ENCODE measurements at regions not wholly inside any gene's neighbourhood (a gene's known extent, or its start where the extent isn't known, plus 50 kb on each side); places are given as distances from the start of the nearest gene placed in this dataset.

GRCh38 chr6:167744681-167745669 is 81.7 kb upstream of the AFDN start:
- H3K27me3 ChIP-seq (ENCODE audit: insufficient read depth, low read depth, low read length): no peaks in the 10 kb centered on the region
- TF ChIP-seq EP300 (conservative IDR thresholded peaks at IDR 0.05; ENCODE audit: poor library complexity, severe bottlenecking) (no peak), EZH2 (IDR thresholded peaks at IDR 0.05; ENCODE audit: borderline replicate concordance, insufficient read depth, low read length, poor library complexity, severe bottlenecking) (no peak), TAF1 (IDR thresholded peaks at IDR 0.05; ENCODE audit: low read depth) (no peak), REST (IDR thresholded peaks at IDR 0.05; ENCODE audit: borderline replicate concordance) (no peak), POLR2AphosphoS5 (IDR thresholded peaks at IDR 0.05) (no peak), RAD21 (conservative IDR thresholded peaks at IDR 0.05) (no peak), MXI1 (conservative IDR thresholded peaks at IDR 0.05; ENCODE audit: poor library complexity, severe bottlenecking) (no peak), SMC3 (conservative IDR thresholded peaks at IDR 0.05; ENCODE audit: poor library complexity) (no peak)
- TF ChIP-seq, protein P1, sequence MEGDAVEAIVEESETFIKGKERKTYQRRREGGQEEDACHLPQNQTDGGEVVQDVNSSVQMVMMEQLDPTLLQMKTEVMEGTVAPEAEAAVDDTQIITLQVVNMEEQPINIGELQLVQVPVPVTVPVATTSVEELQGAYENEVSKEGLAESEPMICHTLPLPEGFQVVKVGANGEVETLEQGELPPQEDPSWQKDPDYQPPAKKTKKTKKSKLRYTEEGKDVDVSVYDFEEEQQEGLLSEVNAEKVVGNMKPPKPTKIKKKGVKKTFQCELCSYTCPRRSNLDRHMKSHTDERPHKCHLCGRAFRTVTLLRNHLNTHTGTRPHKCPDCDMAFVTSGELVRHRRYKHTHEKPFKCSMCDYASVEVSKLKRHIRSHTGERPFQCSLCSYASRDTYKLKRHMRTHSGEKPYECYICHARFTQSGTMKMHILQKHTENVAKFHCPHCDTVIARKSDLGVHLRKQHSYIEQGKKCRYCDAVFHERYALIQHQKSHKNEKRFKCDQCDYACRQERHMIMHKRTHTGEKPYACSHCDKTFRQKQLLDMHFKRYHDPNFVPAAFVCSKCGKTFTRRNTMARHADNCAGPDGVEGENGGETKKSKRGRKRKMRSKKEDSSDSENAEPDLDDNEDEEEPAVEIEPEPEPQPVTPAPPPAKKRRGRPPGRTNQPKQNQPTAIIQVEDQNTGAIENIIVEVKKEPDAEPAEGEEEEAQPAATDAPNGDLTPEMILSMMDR (IDR thresholded peaks at IDR 0.05; ENCODE audit: poor library complexity, severe bottlenecking): no peak

DNA sequence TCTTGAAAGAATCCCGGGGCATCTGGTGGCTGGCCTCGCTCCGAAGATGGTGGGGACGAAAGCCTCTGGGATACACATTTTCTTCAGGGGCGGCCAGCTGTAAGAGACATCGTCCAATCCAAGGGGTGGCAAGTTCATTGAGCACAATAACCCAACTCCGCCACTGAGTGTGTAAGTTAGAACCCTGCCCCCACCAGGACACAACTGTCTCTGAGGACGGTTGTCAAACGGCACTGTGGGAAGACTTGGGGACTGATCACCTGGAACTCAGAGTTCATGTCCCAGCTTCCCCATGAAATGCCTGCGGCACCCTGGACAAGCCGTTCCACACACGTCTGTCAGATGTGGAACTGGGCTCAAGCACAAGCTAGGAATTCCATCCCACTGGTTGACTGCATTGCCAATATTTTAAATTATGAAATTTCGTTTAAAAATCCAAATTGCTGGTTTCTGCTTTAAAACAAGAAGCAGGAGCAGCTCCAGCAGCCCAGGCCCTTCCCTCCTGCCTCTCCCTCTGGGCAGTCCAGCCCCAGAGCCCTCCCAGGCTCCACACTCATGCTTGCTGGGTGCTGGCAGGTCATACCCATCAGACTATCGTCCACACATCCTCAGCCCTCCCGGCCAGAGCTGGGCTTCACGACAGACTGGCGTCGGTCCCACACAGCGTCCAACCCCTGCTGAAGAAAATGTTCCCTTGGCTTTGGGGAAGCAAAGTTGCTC is 80.9 kb upstream of the AFDN start:
- Histone ChIP-seq H3K79me2 (replicated peaks; ENCODE audit: insufficient read depth, low read length) (no peaks in the 10 kb centered on the region), H3K9me2 (ENCODE audit: insufficient read depth, low read length) (no peaks in the 10 kb centered on the region), H3K4me3 (ENCODE audit: low read length) (no peak overlapping the region), H3K36me3 (ENCODE audit: insufficient read depth, low read length) (no peaks in the 10 kb centered on the region), H3K27ac (ENCODE audit: low read length) (no peak overlapping the region), H3K4me2 (ENCODE audit: low read length) (no peak overlapping the region), H3K9ac (ENCODE audit: low read length) (no peak overlapping the region), H4K20me1 (ENCODE audit: insufficient read depth) (no peaks in the 10 kb centered on the region), H3K27me3 (ENCODE audit: insufficient read depth, low read depth, low read length) (no peaks in the 10 kb centered on the region), H3F3A (ENCODE audit: insufficient read depth, low read length, poor library complexity, severe bottlenecking) (no peaks in the 10 kb centered on the region), H2AFZ (ENCODE audit: low read depth, low read length) (no peak overlapping the region), H3K9me3 (ENCODE audit: low read length) (no peaks in the 10 kb centered on the region)
- TF ChIP-seq, protein P1 (IDR thresholded peaks at IDR 0.05; ENCODE audit: poor library complexity, severe bottlenecking): no peak
- TF ChIP-seq EP300 (conservative IDR thresholded peaks at IDR 0.05; ENCODE audit: poor library complexity, severe bottlenecking): no peak
- no peak for TF ChIP-seq REST (IDR thresholded peaks at IDR 0.05; ENCODE audit: borderline replicate concordance)
- TF ChIP-seq MXI1 (conservative IDR thresholded peaks at IDR 0.05; ENCODE audit: poor library complexity, severe bottlenecking): no peak
- TF ChIP-seq EZH2 (IDR thresholded peaks at IDR 0.05; ENCODE audit: borderline replicate concordance, insufficient read depth, low read length, poor library complexity, severe bottlenecking): no peak
- no peak for TF ChIP-seq POLR2AphosphoS5 (IDR thresholded peaks at IDR 0.05)
- no peak for TF ChIP-seq SMC3 (conservative IDR thresholded peaks at IDR 0.05; ENCODE audit: poor library complexity)
- TF ChIP-seq TAF1 (IDR thresholded peaks at IDR 0.05; ENCODE audit: low read depth): no peak
- no peak for TF ChIP-seq RAD21 (conservative IDR thresholded peaks at IDR 0.05)

More at GRCh38 chr6:167744681-167745669, 81.7 kb upstream of the AFDN start:
- H3K4me3 ChIP-seq (ENCODE audit: low read length): no peak overlapping the region
- H3K4me2 ChIP-seq (ENCODE audit: low read length): no peak overlapping the region
- H3K79me2 ChIP-seq (replicated peaks; ENCODE audit: insufficient read depth, low read length): no peaks in the 10 kb centered on the region
- no peaks in the 10 kb centered on the region for H4K20me1 ChIP-seq (ENCODE audit: insufficient read depth)
- H3K9me3 ChIP-seq (ENCODE audit: low read length): no peaks in the 10 kb centered on the region
- no peak overlapping the region for H3K27ac ChIP-seq (ENCODE audit: low read length)
- no peaks in the 10 kb centered on the region for H3K9me2 ChIP-seq (ENCODE audit: insufficient read depth, low read length)
- no peak overlapping the region for H2AFZ ChIP-seq (ENCODE audit: low read depth, low read length)
- no peaks in the 10 kb centered on the region for H3K36me3 ChIP-seq (ENCODE audit: insufficient read depth, low read length)
- no peaks in the 10 kb centered on the region for H3F3A ChIP-seq (ENCODE audit: insufficient read depth, low read length, poor library complexity, severe bottlenecking)
- no peak overlapping the region for H3K9ac ChIP-seq (ENCODE audit: low read length)
